ENCODE measurements at regions not wholly inside any gene's neighbourhood (a gene's known extent, or its start where the extent isn't known, plus 50 kb on each side); places are given as distances from the start of the nearest gene placed in this dataset.

DNA sequence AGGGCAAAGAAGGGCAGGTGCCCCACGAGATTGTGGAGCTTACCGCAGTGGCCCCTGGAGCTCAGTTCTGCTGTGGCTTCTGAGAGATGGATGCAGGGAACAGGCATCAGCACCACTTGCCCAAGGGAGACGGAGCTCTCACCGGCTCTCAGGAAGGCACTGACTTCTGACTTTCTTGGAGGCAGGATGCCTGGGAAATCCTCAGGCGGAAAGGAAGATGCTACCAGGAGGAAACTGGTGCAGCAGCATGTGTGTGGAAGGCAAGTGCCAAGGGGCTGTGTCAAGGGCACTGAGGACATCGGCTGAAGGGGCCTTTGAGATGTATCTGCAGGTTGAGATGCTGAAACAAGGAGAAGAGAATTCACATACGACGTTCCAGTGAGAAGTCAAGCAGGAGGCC lies 64.0 kb downstream of the FOXA2 start:
- no peak overlapping the region for H3K27ac ChIP-seq
- no peak overlapping the region for H3K4me3 ChIP-seq
- no peaks in the 10 kb centered on the region for H3K36me3 ChIP-seq
- no peak for TF ChIP-seq Cebpa-rat (IDR thresholded peaks at IDR 0.05)
- H3K4me1 ChIP-seq = peaks cover 0 to 3% (median 0%) of the 10 kb centered on the region in 10 experiments; a peak in 3 of 20 replicates
- H3K9ac ChIP-seq = no peak overlapping the region
- no peaks in the 10 kb centered on the region for H3K9me3 ChIP-seq (replicated peaks in 1 of 11)
- H3K27me3 ChIP-seq = no peaks in the 10 kb centered on the region
- H4K20me1 ChIP-seq = no peaks in the 10 kb centered on the region
- H3K4me2 ChIP-seq = no peak overlapping the region

DNA sequence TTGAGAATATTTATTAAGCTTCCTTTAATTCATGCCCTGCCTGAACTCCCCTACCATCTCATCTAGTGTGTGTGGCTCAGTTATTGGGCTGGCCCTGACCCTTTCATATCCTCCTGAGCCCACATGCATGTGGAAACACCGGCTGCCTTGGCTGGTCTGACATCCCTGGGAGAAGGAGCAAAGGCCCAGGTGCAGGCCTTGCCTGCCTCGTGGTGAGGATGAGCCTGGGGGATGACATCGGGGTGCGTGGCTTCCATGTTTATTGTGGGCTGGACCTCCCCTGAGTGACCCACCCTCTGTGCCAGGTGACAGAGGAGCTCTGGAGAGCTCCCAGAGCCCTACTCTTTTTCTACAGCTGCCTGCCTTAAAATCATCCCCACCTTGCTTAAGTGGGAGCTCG lies 69.1 kb downstream of the FOXA2 start:
- no peaks in the 10 kb centered on the region for H3K36me3 ChIP-seq
- no peak overlapping the region for H3K4me3 ChIP-seq
- no peaks in the 10 kb centered on the region for H3K27me3 ChIP-seq
- no peak overlapping the region for H3K4me2 ChIP-seq
- no peaks in the 10 kb centered on the region for H3K9me3 ChIP-seq (replicated peaks in 1 of 11)
- no peak overlapping the region for H3K9ac ChIP-seq
- H3K4me1 ChIP-seq = no peaks in the 10 kb centered on the region
- TF ChIP-seq Cebpa-rat (IDR thresholded peaks at IDR 0.05) = no peak
- no peak overlapping the region for H3K27ac ChIP-seq
- H4K20me1 ChIP-seq = no peaks in the 10 kb centered on the region

DNA sequence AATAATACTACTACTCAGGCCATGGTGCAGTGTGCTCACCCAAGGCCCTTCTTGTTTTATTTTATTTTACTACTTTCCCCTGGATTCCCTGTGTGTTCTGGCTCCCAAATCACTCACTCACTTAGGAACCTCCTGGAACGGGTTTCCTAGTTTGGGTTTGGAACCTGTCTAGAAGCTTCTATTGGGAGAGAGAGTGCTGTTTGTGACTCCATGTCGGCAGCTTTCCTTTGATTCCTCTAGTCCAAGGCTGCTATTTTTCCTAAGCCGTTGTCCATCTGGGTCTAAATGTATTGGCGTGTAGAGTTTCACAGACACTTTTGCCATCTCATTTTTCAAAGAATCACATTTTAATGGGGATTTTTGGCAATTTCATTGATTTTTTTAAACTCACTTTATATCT lies 70.8 kb downstream of the FOXA2 start:
- H3K4me1 ChIP-seq = no peaks in the 10 kb centered on the region
- no peak overlapping the region for H3K27ac ChIP-seq
- no peaks in the 10 kb centered on the region for H3K27me3 ChIP-seq
- no peaks in the 10 kb centered on the region for H3K36me3 ChIP-seq
- TF ChIP-seq Cebpa-rat (IDR thresholded peaks at IDR 0.05) = no peak
- no peaks in the 10 kb centered on the region for H3K9me3 ChIP-seq (replicated peaks in 1 of 11)
- H4K20me1 ChIP-seq = no peaks in the 10 kb centered on the region
- no peak overlapping the region for H3K9ac ChIP-seq
- H3K4me3 ChIP-seq = no peak overlapping the region
- H3K4me2 ChIP-seq = no peak overlapping the region

GRCh38 chr20:22512911-22513489 lies 71.4 kb downstream of the FOXA2 start:
- H3K9me3 ChIP-seq (replicated peaks in 1 of 11) = no peaks in the 10 kb centered on the region
- no peak overlapping the region for H3K27ac ChIP-seq

DNA sequence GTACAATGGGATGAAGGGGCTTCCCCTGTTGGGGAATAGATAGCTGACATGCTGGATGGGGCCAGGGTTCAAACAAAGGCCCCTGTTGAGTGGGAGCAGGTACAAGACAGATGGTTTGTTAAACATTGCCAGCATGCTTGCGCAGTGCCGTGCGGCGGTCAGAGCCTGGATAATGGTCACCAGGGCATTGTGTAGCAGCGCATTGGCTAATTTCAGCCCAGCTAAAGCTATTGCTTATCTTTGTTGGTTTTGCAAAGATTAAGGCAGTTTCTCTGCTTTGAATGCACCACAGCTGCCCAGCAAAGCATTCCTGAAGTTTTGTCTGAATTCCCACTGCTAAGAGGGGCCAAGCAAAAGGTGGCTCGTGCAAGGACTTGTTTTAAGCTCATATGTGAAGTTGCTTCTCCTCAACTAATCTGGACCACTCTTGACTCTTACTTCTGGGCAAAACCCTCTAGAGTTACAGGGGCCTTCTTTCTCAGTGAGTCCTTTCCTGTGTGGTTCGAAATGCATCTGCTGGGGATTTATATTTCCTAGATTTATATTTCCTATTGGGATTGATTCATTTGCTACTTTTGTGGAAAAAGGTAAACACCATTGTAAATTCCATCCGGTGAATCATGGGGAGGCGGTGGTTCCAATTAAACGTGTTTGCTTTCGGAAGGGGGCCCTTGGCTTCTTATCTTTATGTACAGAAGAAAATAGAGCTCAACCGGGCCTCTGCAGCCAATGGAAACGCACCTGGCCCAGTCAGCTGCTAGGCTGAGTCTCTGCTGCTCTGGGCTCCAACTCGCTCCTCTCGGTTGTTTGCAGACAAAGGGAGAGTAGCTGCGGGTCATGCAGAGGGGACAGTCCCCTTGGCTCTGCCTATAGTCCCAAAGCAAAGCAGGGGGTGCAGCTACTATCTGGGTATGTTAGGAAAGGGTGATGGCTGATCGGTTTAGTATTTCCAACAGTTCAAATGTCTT lies 72.1 kb downstream of the FOXA2 start:
- H3K36me3 ChIP-seq = no peaks in the 10 kb centered on the region
- no peak for TF ChIP-seq Cebpa-rat (IDR thresholded peaks at IDR 0.05)
- no peak overlapping the region for H3K27ac ChIP-seq
- H3K4me2 ChIP-seq = no peak overlapping the region
- no peak overlapping the region for H3K4me3 ChIP-seq
- H3K27me3 ChIP-seq = no peaks in the 10 kb centered on the region
- H3K4me1 ChIP-seq = no peaks in the 10 kb centered on the region
- no peaks in the 10 kb centered on the region for H3K9me3 ChIP-seq (replicated peaks in 1 of 11)
- no peaks in the 10 kb centered on the region for H4K20me1 ChIP-seq
- no peak overlapping the region for H3K9ac ChIP-seq

More at GRCh38 chr20:22512911-22513489, 71.4 kb downstream of the FOXA2 start:
- Histone ChIP-seq H3K27me3 (no peaks in the 10 kb centered on the region), H3K4me2 (no peak overlapping the region), H4K20me1 (no peaks in the 10 kb centered on the region), H3K4me1 (no peaks in the 10 kb centered on the region), H3K36me3 (no peaks in the 10 kb centered on the region), H3K4me3 (no peak overlapping the region), H3K9ac (no peak overlapping the region)
- no peak for TF ChIP-seq Cebpa-rat (IDR thresholded peaks at IDR 0.05)

DNA sequence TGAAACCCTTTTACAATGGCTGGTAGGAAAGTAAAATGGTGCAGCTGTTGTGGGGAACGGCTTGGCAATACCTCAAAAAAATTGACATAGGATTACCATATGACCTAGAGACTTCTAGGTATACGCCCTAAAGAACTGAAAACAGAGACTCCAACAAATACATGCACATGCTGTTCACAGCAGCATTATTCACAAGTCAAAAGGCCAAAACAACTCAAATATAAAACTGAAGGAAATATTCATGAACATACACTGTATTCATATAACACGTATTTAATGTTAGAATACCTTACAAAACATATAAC lies 74.6 kb downstream of the FOXA2 start:
- Histone ChIP-seq H3K4me2 (no peak overlapping the region), H3K27me3 (no peaks in the 10 kb centered on the region), H3K9me3 (replicated peaks in 1 of 11) (no peaks in the 10 kb centered on the region), H4K20me1 (no peaks in the 10 kb centered on the region), H3K4me1 (no peaks in the 10 kb centered on the region), H3K4me3 (no peak overlapping the region), H3K27ac (no peak overlapping the region), H3K9ac (no peak overlapping the region), H3K36me3 (no peaks in the 10 kb centered on the region)
- no peak for TF ChIP-seq Cebpa-rat (IDR thresholded peaks at IDR 0.05)

DNA sequence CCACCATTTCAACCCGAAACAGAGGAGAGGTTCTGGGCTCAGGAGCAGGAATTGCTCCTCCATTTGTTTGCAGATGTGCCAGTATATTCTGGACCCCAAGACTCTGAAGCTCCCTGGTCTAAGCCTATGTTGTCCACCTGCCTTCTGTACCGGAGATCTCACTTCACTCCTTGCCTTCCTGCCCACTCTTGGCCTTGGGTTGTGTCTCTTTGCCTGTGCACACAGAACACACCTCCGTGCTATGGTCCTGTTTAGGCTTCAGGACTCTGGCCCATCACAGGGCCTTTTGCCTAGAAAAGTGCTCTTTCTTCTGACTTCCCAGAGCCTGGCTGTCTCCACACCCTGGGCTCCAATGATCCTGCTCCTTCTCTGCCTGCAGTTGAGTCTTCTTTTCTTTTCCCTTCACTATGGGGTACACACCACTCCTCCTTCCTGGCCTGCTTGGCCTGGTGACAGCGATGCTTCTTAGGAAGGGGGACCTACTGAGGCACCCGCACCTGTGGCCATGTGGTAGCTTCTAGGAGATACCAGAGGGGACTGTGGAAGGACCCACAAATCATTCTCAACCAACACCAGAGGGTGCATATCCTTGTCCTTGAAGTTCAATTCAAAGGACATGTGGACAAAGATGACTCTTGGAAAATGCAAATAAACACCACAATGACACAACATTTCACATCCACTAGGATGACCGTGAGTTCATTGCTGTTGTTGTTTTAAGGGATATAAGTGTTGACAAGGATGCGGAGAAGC lies 75.1 kb downstream of the FOXA2 start:
- TF ChIP-seq Cebpa-rat (IDR thresholded peaks at IDR 0.05) = no peak
- H3K36me3 ChIP-seq = no peaks in the 10 kb centered on the region
- no peaks in the 10 kb centered on the region for H3K27me3 ChIP-seq
- no peaks in the 10 kb centered on the region for H4K20me1 ChIP-seq
- no peak overlapping the region for H3K4me3 ChIP-seq
- H3K9me3 ChIP-seq (replicated peaks in 1 of 11) = no peaks in the 10 kb centered on the region
- no peak overlapping the region for H3K9ac ChIP-seq
- no peak overlapping the region for H3K4me2 ChIP-seq
- no peaks in the 10 kb centered on the region for H3K4me1 ChIP-seq
- no peak overlapping the region for H3K27ac ChIP-seq

GRCh38 chr20:22508426-22508825 lies 75.9 kb downstream of the FOXA2 start:
- H3K27ac ChIP-seq = no peak overlapping the region
- H3K27me3 ChIP-seq = no peaks in the 10 kb centered on the region
- H3K4me3 ChIP-seq = no peak overlapping the region
- H3K4me2 ChIP-seq = no peak overlapping the region
- no peaks in the 10 kb centered on the region for H3K4me1 ChIP-seq
- no peaks in the 10 kb centered on the region for H3K36me3 ChIP-seq
- no peak overlapping the region for H3K9ac ChIP-seq
- no peaks in the 10 kb centered on the region for H3K9me3 ChIP-seq (replicated peaks in 1 of 11)
- no peak for TF ChIP-seq Cebpa-rat (IDR thresholded peaks at IDR 0.05)
- H4K20me1 ChIP-seq = no peaks in the 10 kb centered on the region

GRCh38 chr20:22507240-22507961 lies 77.0 kb downstream of the FOXA2 start:
- TF ChIP-seq Cebpa-rat (IDR thresholded peaks at IDR 0.05) = no peak
- Histone ChIP-seq H3K9me3 (replicated peaks in 1 of 11) (no peaks in the 10 kb centered on the region), H3K9ac (no peak overlapping the region), H3K36me3 (no peaks in the 10 kb centered on the region), H3K4me2 (no peak overlapping the region), H3K4me3 (no peak overlapping the region), H4K20me1 (no peaks in the 10 kb centered on the region), H3K27ac (no peak overlapping the region), H3K27me3 (no peaks in the 10 kb centered on the region), H3K4me1 (0 out of 20 replicates have a peak, but pooled peaks cover 0 to 4% (median 0%) of the 10 kb centered on the region in 10 experiments)

Measured in BLaER1 treated with 17β-estradiol and CSF1 and Interleukin-3, amounts not matched to agents 10 nM and 100 nM (cell line).